IPS-NIHi11 (cell line): ENCODE measurements at regions not wholly inside any gene's neighbourhood (a gene's known extent, or its start where the extent isn't known, plus 50 kb on each side); places are given as distances from the start of the nearest gene placed in this dataset.

Source experiments
- DNase-seq: peaks from one replicate; pipeline ENCODE4 v3.0.0; 2012; ENCODE audit warnings: mixed read lengths, low spot score

DNA sequence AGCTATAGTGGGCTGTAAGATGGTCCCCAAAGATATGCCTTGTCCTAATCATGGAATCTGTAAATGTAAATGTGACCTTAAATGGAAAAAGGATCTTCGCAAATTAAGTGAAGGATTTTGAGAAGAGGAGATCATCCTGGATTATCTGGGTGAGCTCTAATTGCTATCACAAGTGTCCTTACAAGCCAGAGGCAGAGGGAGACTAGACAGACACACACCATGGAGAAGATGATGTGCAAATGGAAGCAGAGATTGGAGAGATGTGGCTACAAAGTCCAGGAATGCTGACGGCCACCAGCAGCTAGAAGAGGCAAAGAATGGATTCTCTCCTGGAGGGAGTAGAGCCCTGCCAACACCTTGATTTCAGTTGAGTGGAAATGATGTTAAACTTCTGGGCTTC, 102.3 kb upstream of the PROK2 start:
- no peak for DNase-seq

DNA sequence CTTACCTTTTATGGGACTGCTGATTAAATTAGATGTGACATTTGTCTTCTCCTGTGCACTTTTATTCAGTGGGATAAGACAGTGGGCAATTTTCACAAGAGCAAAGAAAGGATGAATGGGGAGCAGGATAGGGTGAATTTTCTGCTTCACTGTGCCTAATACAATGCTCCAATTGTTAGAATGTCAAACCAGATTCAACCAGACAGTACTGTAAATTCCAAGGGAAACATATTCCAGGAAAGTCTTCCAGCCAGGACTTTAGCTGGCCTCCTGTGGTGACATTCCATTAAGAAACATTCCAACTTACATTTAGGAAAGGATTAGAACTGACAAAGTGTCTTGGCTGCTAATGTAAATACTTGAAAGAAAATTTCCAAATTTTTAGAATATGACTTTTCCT, 100.1 kb upstream of the PROK2 start:
- peak; percentile 21 for DNase-seq

DNA sequence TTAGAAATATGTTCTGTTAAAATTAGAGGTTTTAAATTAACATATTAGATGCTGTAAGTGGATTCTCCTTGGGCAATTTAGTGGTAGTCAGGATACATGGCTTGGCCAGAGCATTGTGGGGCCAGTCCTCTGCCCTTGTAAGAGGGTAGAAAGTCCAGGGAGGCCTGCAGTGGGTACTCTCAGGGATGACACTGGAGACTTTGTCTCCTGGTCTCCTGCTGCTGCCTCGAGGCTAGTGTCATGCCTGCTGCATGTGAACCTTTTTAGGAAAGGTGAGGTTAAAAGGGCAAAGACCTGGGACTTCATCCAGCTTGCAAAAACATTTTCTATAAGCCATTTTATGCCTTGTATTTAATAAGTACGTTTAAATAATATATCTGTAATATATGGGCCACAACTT, 96.8 kb upstream of the PROK2 start:
- no peak for DNase-seq

DNA sequence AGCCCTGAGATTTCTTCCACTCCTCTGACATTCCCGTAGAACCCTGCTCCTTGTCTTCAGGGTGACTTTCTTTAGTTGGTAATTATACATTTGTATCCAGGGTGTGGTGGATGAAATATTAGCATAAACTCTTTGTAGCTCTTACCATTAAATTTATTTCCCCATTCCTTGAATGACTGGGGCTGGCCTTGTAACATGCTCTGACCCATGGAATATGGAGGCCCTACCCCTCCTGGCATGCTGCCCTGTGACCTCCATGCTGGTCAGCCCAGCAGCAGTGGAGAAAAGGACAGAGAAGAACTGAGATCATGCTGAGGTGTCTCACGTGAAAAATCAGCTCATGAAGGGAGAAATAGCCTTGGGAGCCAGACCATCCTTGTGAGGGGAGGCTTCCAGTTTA, 96.1 kb upstream of the PROK2 start:
- DNase-seq, result no peak

DNA sequence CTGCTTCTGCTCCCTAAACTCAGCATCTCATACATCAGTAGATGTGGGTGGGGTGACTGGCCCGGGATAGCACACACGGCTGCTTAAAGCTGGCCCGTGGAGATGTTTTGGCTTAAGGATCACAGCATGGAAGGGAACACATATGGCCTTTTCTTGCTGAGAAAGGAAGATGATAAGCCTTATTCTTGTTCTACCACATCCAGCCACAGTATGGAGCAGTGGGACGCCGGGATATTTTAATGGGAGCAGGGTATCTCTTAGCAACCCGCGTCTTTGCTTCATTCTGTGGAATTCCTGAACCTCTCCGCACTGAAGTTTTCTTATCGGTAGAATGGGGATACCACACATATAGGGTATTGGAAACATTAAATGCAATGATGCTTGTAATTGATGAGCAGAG, 94.1 kb upstream of the PROK2 start:
- DNase-seq, result no peak

DNA sequence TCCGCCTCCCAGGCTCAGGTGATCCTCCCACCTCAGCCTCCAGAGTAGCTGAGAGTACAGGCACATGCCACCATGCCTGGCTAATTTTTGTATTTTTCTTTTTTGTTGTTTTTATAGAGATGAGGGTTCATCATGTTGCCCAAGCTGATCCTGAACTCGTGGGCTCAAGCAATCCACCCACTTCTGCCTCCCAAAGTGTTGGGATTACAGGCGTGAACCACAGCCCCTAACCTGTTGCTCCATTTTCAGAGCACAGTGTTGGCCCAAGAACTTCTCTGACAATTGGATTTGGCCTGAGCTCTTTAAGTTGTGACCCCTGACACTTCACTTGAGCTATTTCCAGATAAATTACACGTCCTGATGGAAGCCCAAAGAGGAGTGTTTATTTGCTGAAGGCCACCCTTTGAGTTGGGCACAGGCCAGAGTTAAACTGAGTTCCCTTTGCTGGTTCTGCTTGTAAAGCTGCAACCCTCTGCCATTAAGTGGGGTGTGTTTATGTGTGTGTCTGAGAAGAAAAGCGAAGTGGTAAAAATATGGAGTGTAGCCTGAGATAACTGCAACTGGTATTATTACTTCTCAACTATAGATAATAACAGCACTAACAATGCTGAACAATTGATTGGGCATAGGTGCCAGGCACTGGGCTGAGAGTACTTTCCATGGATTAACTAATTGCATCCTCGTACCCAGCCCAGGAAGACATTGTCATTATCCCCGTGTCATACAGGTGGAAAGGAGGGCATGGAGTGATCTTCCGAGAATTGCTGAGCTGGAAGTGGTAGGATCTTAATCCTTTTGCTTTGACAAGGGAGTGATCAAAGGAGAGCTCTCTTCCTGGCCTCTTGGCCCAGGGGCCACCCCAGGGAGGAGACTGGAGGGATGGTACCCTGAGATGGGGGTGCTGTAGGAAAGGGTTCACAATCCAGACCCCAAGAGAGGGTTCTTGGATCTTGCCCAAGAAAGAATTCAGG, 91.5 kb upstream of the PROK2 start:
- DNase-seq, result no peak

DNA sequence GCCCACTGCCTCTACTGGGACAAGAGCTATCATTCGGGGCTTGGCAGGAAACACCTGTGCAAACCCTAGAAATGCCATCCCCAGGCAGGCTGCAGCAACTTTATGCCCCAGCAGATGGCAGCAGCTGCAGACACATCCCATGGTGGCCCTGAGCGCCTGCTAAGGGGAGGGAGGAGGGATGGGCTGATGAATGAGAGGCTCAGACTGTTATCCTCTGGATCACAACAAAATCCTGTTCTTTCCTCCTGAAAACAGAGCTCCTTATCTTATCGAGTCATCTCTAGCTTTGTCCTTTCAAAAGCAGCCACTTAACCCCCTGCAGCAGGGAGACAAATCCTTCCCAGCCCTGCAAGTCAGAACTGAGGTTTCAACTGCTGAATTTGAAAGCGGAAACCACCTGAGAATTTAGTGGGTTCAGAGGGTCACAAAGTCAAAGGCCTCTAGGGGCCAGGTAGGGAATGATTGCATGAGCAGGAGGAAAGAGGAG, 90.6 kb upstream of the PROK2 start:
- DNase-seq, result peak; percentile 81

DNA sequence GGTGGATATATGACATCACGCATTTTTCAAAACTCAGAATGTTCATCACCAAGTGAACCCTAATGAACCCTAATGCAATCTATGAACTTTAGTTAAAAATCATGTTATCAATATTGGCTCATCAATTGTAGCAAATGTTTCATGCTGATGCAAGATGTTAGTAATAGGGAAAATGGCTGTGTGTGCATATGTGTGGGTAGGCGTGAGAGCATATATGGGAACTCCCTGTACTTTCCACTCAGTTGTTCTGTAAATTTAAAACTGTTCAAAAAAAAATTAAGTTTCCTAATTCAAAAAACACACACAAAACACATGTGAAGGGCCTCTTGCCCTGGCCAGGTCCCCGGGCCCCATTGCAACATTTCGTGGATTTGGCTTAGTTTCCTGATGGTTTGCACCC, 89.7 kb upstream of the PROK2 start:
- DNase-seq, result no peak

DNA sequence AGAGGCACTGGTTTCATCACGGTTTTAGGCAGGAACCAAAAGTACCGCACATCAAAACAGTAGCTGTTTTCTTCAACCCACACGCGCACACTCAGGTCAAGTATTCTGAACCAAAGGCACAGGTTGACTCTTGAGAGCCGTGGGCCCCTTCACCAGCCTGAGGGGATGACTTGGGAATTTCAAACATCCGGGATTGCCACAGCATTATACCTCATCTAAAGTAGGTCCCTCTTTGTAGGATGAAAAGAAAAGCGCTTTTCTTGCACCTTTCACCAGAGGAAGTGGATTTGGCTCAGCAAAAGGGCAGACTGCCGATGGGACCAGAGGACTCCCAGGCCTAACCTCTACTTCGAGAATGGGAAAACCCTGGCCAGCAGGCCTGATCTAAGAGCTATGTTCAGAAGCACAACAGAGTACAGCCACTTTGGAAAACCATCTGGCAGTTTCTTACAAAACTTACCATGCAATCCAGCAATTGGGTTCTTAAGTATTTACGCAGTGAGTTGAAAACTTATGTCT, 88.2 kb upstream of the PROK2 start:
- DNase-seq, result no peak

DNA sequence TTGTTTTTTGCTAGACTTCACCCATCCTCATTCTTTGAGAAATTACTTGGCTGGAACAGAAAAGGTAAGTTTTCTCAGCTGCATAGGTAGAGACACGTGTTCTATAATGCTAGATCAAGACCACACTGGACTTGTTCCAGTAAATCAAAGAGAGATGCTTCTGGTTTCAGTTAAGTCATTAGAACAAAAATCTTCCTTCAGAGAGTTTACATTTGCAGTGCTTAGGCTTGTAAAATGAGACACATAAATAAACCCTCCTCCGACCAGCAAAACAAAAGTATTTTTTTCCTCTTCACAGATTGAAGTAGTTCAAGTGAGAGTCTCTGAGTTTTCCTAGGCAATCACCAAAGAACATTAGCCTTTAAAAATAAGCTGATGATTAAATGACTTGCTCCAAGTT, 87.3 kb upstream of the PROK2 start:
- no peak for DNase-seq

DNA sequence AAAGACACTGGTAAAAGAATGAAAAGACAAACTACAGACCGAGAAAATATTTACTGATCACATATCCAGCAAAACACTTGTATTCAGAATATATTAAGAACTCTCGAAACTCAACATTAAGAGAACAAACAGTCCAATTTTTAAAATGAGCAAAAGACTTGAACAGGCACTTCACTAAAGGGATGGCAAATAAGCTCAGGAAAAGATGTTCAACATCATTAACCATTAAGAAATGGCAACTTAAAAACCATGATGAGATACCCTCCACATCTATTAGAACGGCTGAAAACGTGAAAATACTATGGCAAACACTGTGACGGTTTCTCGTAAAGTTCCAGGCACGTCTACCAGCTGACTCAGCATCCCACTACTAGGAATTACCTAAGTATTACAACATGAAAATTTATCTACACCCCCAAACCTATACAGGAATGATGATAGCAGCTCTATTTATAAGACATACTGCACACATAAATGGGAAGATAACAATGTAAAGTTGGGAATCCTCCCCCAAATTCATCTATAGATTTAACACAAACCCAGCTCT, 86.1 kb upstream of the PROK2 start:
- no peak for DNase-seq

DNA sequence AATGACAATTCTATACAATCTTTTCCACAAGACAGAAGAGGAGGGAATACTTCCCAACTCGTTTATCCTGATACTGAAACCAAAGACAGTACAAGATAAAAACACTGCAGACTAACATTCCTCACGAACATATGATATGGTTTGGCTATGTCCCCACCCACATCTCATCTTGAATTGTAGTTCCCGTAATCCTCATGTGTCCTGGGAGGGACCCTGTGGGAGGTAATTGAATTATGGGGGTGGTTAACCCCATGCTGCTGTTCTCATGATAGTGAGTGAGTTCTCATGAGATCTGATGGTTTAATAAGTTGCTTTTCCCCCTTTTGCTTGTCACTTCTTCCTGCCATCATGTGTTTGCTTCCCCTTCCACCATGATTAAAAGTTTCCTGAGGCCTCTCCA, 83.9 kb upstream of the PROK2 start:
- no peak for DNase-seq

DNA sequence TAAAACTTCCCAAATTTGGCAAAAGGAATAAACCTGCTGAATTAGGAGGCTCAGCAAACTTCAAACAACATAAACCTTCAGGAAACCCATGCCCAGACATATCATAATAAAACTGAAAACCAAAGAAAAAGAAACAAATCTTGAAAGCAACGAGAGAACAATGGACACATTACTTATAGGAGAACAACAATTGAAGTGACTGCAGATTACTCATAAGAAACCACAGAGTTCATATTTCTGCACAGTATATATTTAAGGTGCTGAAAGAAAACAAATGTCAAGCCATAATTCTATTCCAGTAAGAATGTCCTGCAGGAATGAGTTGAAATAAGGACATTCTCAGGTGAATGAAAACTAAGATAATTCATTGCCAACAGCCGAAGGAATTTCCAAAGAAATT, 80.8 kb upstream of the PROK2 start:
- DNase-seq, result no peak

DNA sequence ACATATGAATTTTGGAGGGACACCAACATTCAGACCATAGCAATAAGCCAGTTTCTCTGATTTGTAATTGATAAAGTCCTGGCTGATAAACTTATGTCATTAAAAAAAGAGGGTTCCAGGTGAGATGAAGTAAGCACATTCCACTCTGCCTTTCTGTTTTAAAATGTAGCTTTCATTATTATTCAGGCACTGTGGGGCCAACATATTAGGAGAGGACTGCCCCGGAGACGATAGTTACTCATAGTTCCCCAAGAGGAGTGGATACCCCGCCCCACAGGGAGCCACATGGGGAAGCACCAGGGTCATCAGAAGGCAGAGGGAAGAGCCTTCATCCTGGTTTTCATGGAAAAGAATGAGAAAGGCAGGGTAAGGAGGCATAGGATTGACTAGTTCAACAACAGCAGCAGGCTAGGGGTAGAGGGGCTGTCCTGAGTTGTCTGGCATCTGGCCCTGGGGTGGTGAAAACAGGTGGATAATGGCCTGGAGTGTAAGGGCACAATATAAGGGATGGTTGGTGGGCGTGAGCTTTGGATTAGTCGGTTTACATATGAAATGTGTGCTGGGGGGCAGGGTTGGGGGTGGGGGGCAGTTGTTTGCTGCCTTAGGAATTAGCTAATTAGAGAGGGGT, 78.7 kb upstream of the PROK2 start:
- no peak for DNase-seq

DNA sequence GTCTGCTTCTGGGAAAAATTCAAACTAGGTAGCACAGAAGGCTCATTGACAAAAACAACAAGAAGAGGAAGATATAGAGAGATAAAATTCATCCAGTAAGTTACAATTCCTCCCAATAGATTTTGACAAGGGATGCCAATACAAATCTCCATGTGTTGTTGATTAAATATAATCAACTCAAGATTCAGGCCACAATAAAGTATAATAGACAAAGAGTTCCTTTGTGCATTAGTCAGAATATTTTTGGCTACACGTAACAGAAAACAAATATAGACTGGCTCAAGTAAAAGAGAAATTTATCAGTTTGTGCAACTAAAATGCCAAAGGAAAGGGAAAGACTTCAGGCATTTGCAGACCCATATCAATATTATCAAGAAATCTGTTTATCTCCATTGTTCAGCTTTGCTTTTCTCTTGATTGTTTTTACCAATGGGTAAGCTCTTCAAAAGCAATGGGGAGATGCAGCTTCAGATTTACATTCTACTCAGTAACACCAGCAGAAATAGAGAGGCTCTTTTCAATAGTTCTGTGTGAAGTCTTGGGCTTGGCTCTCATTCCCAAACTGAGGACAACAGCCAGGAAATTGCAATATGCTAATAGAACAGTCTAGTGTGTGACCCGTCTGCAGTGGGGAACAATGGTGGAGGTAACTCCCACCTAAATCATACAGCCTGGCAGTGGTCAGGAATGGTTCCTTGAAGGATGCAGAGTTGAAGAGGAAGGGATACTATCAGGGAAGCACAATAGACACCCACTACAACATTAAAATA, 77.6 kb upstream of the PROK2 start:
- DNase-seq, result no peak

DNA sequence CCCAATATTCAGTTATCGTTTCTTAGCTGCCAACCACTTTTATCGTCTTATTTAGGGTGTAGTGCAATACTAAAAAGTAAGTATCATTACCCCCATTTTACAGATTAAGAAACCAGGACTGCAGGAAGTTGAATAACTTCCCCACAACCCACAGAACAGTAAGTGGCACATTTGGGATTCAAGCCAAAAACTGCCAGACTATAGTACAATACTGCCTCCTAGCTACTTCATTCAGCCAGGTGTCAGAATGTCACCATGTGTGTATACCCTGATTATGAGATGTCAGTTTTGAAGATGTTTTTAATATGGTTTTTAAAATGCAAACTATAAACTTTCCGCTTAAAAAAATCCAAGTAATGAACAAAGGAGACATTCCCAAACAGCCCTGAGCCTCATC, 74.2 kb upstream of the PROK2 start:
- peak; percentile 40 for DNase-seq

DNA sequence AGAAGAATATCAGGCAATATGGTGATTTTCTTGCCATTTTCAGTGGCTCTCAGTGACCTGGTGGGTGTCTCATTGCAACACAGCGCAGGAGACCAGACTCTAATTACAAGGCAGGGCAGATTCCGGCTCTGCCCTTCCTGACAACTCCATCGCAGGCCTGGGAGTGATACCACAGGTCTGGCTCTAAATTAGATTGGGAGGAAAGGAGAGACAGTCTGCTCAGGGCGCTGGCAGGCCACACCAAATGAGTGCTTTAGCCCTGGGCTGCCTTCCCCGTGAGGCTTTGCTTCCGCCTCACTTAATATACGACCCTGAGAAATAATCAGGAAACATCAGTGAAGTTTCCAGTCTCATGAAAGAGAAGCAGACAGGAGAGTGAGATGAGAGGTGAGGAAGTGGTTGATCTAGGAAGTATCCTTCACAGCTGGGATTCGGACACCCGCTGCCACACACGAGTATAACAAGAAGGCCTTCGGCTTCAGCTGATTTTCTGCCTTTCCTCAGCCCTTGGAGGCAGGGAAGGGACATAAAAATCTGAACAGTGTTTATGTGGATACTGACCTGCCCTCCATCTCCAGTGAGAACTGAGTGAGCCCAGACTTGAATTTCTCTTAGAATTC, 73.7 kb upstream of the PROK2 start:
- DNase-seq, result no peak

DNA sequence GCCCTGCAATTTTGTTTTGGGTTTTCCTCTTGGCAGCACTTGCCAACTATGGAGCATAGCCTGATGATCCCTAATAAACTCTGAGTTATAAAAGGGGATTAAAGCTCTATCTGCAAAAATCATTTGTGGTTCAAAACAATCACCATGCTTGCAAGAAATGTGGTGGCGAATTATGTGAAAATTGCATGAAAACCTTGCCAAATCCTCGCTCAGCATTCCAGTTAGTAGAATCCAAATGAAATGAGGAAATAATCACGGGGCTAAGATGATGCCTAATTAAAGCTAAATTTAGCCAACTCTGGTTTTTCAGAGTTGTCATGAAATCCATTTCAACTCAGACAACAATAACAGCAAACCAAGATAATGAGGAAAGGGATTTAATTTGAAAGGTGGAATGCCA, 73.0 kb upstream of the PROK2 start:
- no peak for DNase-seq

DNA sequence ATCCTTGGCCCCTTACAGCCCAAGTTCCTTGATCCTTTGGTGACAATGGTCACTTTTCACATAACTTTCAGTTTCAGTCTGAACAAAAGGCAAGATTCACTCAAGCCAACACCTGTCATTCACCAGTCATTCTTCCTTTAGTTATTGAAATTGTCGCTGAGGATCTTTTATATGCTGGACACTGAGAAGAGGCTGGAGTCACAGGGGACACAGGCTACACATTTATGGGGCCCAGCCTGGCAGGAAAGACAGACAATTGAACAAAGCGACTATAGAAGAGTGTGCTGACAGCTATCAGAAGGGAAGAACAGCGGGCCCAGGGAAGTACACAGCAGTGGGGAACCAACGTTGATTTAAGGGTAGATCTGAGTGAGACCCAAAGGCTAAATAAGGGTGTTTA, 69.8 kb upstream of the PROK2 start:
- DNase-seq, result no peak

DNA sequence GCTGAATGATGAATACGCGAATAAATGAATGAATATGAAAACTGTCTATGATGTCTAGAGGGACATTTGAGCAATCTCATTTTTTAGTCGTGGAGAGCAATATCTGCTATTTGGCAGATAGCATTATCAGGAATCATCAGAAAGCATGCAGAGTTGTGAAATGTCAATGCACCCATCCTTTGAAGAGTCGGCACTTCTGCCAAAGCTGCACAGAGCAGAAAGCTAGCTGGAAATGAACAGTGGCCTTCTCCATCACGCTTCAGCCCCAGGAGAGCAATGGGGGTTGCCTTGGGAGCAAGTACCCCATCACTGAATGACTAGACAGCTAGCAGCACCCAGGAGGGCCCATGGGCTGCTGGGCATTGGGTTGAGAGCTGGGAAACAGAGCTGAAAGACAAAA, 69.1 kb upstream of the PROK2 start:
- DNase-seq, result no peak

DNA sequence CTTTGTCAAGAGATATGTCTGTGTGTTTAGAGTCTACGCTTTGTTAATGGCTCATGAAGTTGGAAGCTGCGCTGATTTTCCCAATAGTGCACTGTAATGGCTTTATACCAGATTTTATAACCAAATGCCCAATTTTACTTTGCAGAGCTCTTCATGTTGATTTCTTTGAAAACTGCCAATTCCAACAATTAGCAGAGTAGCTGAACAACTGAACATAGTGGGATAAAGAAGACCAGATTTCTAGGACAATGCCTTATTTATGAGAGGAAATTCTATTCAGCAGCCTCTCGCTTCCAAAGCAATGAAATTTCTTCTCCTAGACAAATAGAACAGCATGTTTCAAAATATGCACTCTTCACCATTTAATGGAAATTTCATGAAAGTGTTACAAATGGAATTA, 66.9 kb upstream of the PROK2 start:
- DNase-seq, result no peak

DNA sequence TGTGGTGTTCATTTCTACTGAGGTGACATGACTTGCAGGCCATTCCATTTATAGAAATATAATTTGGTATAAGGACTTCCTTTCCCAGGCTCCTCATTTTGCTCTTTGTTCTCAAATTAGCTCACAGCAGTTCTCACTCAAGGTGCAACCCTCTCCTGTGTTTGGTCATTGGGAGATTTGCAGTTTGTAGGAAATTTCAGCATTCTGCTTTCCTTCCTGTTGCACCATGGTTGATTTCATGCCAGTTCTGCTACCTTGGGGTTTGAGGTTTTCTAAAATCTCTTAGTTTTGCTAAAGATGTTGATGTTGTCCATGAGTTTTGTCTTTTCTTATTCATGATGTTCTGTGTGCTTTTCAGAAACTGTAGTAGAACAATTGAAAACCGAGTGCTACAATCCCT, 65.7 kb upstream of the PROK2 start:
- DNase-seq, result no peak
